Mesenchymal stem cell (in vitro differentiated cells and primary cell): ENCODE measurements at regions not wholly inside any gene's neighbourhood (a gene's known extent, or its start where the extent isn't known, plus 50 kb on each side); places are given as distances from the start of the nearest gene placed in this dataset.

Source experiments
- DNase-seq: peaks from one replicate; pipeline ENCODE4 v3.0.0-alpha.2; 2013
- H2AFZ ChIP-seq: one replicate; pipeline ENCODE4 v1.6.1; 2013; ENCODE audit warnings: low read depth, mild to moderate bottlenecking, control low read depth, inconsistent platforms, low read length, moderate library complexity
- H2AK5ac ChIP-seq: 2 replicates; pipeline ENCODE4 v1.6.1; 2013; ENCODE audit warnings: low read length, moderate library complexity, mild to moderate bottlenecking, inconsistent platforms; ENCODE audit not compliant: severe bottlenecking
- H2BK120ac ChIP-seq: one replicate; pipeline ENCODE4 v1.6.1; 2013; ENCODE audit warnings: low read depth, mild to moderate bottlenecking, inconsistent platforms, low read length, moderate library complexity
- H2BK12ac ChIP-seq, 2 experiments: one replicate each; pipeline ENCODE4 v1.6.1; 2013; ENCODE audit warnings: inconsistent platforms in 2 of 2, low read length in 2 of 2, mild to moderate bottlenecking in 2 of 2, moderate library complexity in 2 of 2, control low read depth in 1 of 2
- H2BK15ac ChIP-seq: one replicate; pipeline ENCODE4 v1.6.1; 2013; ENCODE audit warnings: mild to moderate bottlenecking, low read depth, inconsistent platforms; ENCODE audit not compliant: poor library complexity, severe bottlenecking
- H2BK5ac ChIP-seq: 2 replicates; pipeline ENCODE4 v1.6.1; 2013; ENCODE audit warnings: low read depth, mild to moderate bottlenecking, low read length, control low read depth, inconsistent platforms; ENCODE audit not compliant: poor library complexity, severe bottlenecking
- H3K14ac ChIP-seq, 2 experiments: one replicate each; pipeline ENCODE4 v1.6.1; 2013; ENCODE audit warnings: inconsistent platforms in 2 of 2, low read length in 2 of 2, control low read depth in 1 of 2, mild to moderate bottlenecking in 1 of 2, moderate library complexity in 1 of 2
- H3K18ac ChIP-seq, 2 experiments: one replicate each; pipeline ENCODE4 v1.6.1; 2013; ENCODE audit warnings: inconsistent platforms in 2 of 2, low read length in 2 of 2, control low read depth in 1 of 2, low read depth in 1 of 2, mild to moderate bottlenecking in 1 of 2
- H3K23ac ChIP-seq, 2 experiments: one replicate each; pipeline ENCODE4 v1.6.1; 2013; ENCODE audit warnings: inconsistent platforms in 2 of 2, low read length in 2 of 2, mild to moderate bottlenecking in 2 of 2, moderate library complexity in 2 of 2, control low read depth in 1 of 2
- H3K27ac ChIP-seq: 2 replicates; pipeline ENCODE4 v1.5.1; 2013; ENCODE audit warnings: mild to moderate bottlenecking, moderate library complexity, low read length, control low read depth, inconsistent platforms; ENCODE audit not compliant: poor library complexity, severe bottlenecking
- H3K27me3 ChIP-seq, 2 experiments: 2 replicates each; pipeline versions ENCODE4 v1.6.1 to v1.7.0; 2013; ENCODE audit warnings: low read length in 2 of 2, mild to moderate bottlenecking in 2 of 2, moderate library complexity in 2 of 2, control low read depth in 1 of 2, inconsistent platforms in 1 of 2; ENCODE audit not compliant: control insufficient read depth in 1 of 2, insufficient read depth in 1 of 2
- H3K36me3 ChIP-seq, 2 experiments: 2 replicates each; pipeline versions ENCODE4 v1.6.1 to v1.7.0; 2013; ENCODE audit warnings: low read length in 2 of 2, control low read depth in 1 of 2, inconsistent platforms in 1 of 2, low read depth in 1 of 2, mild to moderate bottlenecking in 1 of 2; ENCODE audit not compliant: insufficient read depth in 2 of 2, control insufficient read depth in 1 of 2
- H3K4ac ChIP-seq, 2 experiments: one replicate each; pipeline ENCODE4 v1.6.1; 2013; ENCODE audit warnings: inconsistent platforms in 2 of 2, low read length in 2 of 2, mild to moderate bottlenecking in 2 of 2, moderate library complexity in 2 of 2, control low read depth in 1 of 2, low read depth in 1 of 2
- H3K4me1 ChIP-seq: 2 replicates; pipeline ENCODE4 v1.6.1; 2013; ENCODE audit warnings: low read depth, low read length, control low read depth; ENCODE audit not compliant: control insufficient read depth, insufficient read depth
- H3K4me2 ChIP-seq: 2 replicates; pipeline ENCODE4 v1.6.1; 2013; ENCODE audit warnings: low read length, mild to moderate bottlenecking, inconsistent platforms; ENCODE audit not compliant: poor library complexity, severe bottlenecking
- H3K4me3 ChIP-seq, 2 experiments: 2 replicates each; pipeline versions ENCODE4 v1.5.1 to v1.7.0; 2013; ENCODE audit warnings: low read length in 2 of 2, mild to moderate bottlenecking in 2 of 2, control low read depth in 1 of 2, low read depth in 1 of 2; ENCODE audit not compliant: insufficient read depth in 1 of 2
- H3K79me1 ChIP-seq: replicated peaks from 2 replicates; pipeline ENCODE4 v1.6.1; 2013; ENCODE audit warnings: mild to moderate bottlenecking, control low read depth, low read length, inconsistent platforms; ENCODE audit not compliant: poor library complexity, severe bottlenecking
- H3K9ac ChIP-seq: 2 replicates; pipeline ENCODE4 v1.7.0; 2013; ENCODE audit warnings: mild to moderate bottlenecking, low read length, moderate library complexity
- H3K9me3 ChIP-seq: 2 replicates; pipeline ENCODE4 v1.7.0; 2013; ENCODE audit warnings: mild to moderate bottlenecking, low read length; ENCODE audit not compliant: control insufficient read depth
- H4K8ac ChIP-seq: one replicate; pipeline ENCODE4 v1.6.1; 2013; ENCODE audit warnings: inconsistent platforms, mild to moderate bottlenecking, low read length, moderate library complexity
- H4K91ac ChIP-seq: one replicate; pipeline ENCODE4 v1.6.1; 2013; ENCODE audit warnings: mild to moderate bottlenecking, low read length, inconsistent platforms
- WGBS: methylation state at CpG from one replicate; pipeline ENCODE4 v1.1.7; 2013; ENCODE audit warnings: mixed read lengths; 5-methylcytosine and 5-hydroxymethylcytosine counted together

GRCh38 chr16:85372627-85373372, 240.3 kb upstream of the GSE1 start:
- no peaks in the 10 kb centered on the region for H3K9me3 ChIP-seq
- no peak overlapping the region for H2AK5ac ChIP-seq
- no peak overlapping the region for H3K9ac ChIP-seq
- no peaks in the 10 kb centered on the region for H3K27me3 ChIP-seq
- peak overlapping the region; percentile 97 for H4K8ac ChIP-seq
- no peak overlapping the region for H3K4me3 ChIP-seq
- peaks cover 48% of the 10 kb centered on the region for H3K4me1 ChIP-seq
- peak overlapping the region; percentile 97 for H2BK15ac ChIP-seq
- H2BK5ac ChIP-seq = no peak overlapping the region
- H3K14ac ChIP-seq = peak overlapping the region in 1 of 2 experiments; percentile 2
- no peak overlapping the region for H2AFZ ChIP-seq
- H3K23ac ChIP-seq = no peak overlapping the region
- no peak overlapping the region for H3K27ac ChIP-seq
- peak overlapping the region; percentile 88 to 97 for H3K18ac ChIP-seq
- H3K79me1 ChIP-seq = peaks cover 27% of the 10 kb centered on the region
- no peak overlapping the region for H3K4me2 ChIP-seq
- H2BK12ac ChIP-seq = peak overlapping the region; percentile 15 to 96
- H4K91ac ChIP-seq = peak overlapping the region; percentile 98
- DNase-seq = peak; percentile 93
- peak overlapping the region; percentile 55 for H2BK120ac ChIP-seq
- peak overlapping the region; percentile 8 to 90 for H3K4ac ChIP-seq
- H3K36me3 ChIP-seq = peaks cover 0 to 14% of the 10 kb centered on the region in 2 experiments
- 44% methylated on average over 11 of the region's 15 CpGs for WGBS

DNA sequence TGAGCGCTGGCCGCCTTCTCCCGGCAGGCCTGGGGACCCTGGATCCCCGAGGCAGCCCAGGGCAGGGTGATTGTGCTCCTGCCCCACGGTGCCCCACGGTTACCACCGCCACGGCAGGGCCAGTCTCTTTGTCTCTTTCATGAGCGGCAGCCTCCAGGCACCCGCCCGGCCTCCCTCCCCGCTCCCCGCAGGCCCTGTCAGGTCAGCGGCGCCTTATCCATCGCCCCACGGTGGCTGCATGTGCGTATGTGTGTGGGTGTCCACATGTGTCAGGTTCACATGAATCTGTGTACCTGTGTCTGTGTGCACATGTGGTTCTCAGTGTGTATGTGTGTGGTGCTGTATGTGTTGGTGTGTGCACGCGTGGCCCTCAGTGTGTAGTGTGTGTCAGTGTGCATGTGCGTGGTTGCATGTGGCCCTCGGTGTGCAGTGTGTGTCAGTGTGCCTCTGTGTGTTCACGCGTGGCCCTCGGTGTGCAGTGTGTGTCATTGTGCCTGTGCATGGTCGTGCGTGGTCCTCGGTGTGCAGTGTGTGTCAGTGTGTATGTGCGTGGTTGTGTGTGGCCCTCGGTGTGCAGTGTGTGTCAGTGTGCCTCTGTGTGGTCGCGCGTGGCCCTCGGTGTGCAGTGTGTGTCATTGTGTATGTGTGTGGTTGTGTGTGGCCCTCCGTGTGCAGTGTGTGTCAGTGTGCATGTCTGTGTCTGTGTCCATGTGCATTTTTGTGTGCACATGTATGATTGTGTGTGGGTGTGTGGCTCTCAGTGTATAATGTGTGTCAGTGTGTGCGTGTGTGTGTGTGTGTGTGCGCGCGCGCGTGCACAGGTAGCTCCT, 239.2 kb upstream of the GSE1 start:
- Histone ChIP-seq H2AFZ (no peak overlapping the region), H3K4ac (peak overlapping the region; percentile 52 to 90), H3K27me3 (no peaks in the 10 kb centered on the region), H2AK5ac (no peak overlapping the region), H3K36me3 (peaks cover 0 to 14% of the 10 kb centered on the region in 2 experiments), H4K91ac (peak overlapping the region; percentile 98), H3K23ac (peak overlapping the region in 1 of 2 experiments; percentile 11), H2BK5ac (no peak overlapping the region), H4K8ac (peak overlapping the region; percentile 89), H2BK15ac (peak overlapping the region; percentile 56), H3K4me3 (no peak overlapping the region), H2BK12ac (peak overlapping the region; percentile 51 to 97), H3K4me2 (no peak overlapping the region), H3K18ac (peak overlapping the region; percentile 88 to 97), H3K9ac (no peak overlapping the region), H3K4me1 (peaks cover 52% of the 10 kb centered on the region), H3K27ac (no peak overlapping the region), H3K14ac (peak overlapping the region in 1 of 2 experiments; percentile 93), H2BK120ac (peak overlapping the region; percentile 55), H3K9me3 (no peaks in the 10 kb centered on the region), H3K79me1 (peaks cover 28% of the 10 kb centered on the region)
- DNase-seq = no peak
- WGBS = 87% methylated on average over 41 of the region's 41 CpGs

- Histone ChIP-seq H2BK120ac (peak overlapping the region; percentile 51), H2BK5ac (no peak overlapping the region), H3K9ac (no peak overlapping the region), H3K27me3 (no peaks in the 10 kb centered on the region), H3K4ac (peak overlapping the region; percentile 52 to 54), H3K36me3 (peaks cover 0 to 14% of the 10 kb centered on the region in 2 experiments), H3K4me1 (peaks cover 51% of the 10 kb centered on the region), H3K27ac (no peak overlapping the region), H4K91ac (peak overlapping the region; percentile 98), H3K4me3 (no peak overlapping the region), H4K8ac (peak overlapping the region; percentile 89), H3K79me1 (peaks cover 29% of the 10 kb centered on the region), H3K4me2 (no peak overlapping the region), H2BK15ac (peak overlapping the region; percentile 45), H3K23ac (no peak overlapping the region), H3K14ac (peak overlapping the region in 1 of 2 experiments; percentile 93), H2AK5ac (no peak overlapping the region), H3K18ac (peak overlapping the region; percentile 88 to 97), H3K9me3 (no peaks in the 10 kb centered on the region), H2AFZ (no peak overlapping the region), H2BK12ac (peak overlapping the region; percentile 70 to 97)
- no peak for DNase-seq
- WGBS = 90% methylated on average over 10 of the region's 10 CpGs
Measured at GRCh38 chr16:85374571-85374872, 238.6 kb upstream of the GSE1 start.

DNA sequence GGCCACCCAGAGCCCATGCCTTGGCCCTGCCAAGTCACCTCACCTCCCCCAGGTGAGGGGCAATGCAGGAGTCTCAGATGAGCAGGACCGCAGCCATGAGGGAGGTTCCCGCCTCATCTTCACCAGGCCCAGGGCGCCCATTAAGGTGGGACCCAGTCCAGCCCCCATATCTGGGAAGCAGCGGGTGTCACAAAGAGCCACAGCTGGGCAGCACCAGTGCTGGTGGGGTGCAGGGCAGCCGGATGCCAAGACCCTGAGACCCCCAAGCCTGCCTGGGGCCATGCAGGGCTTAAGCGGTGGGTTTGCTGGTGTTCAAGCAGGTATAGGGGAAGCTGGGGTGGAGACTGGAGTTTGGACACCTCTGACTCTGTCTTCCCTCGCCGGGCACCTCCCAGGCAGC, 237.8 kb upstream of the GSE1 start:
- H3K4ac ChIP-seq = peak overlapping the region; percentile 52 to 54
- no peaks in the 10 kb centered on the region for H3K27me3 ChIP-seq
- 98% methylated on average over 8 of the region's 8 CpGs for WGBS
- peak overlapping the region; percentile 42 for H2BK120ac ChIP-seq
- no peak overlapping the region for H3K4me2 ChIP-seq
- no peak overlapping the region for H2BK5ac ChIP-seq
- no peak for DNase-seq
- peak overlapping the region; percentile 53 for H4K8ac ChIP-seq
- H3K23ac ChIP-seq = no peak overlapping the region
- peaks cover 28% of the 10 kb centered on the region for H3K79me1 ChIP-seq
- H3K4me1 ChIP-seq = peaks cover 43% of the 10 kb centered on the region
- peaks cover 0 to 14% of the 10 kb centered on the region in 2 experiments for H3K36me3 ChIP-seq
- H3K18ac ChIP-seq = peak overlapping the region; percentile 14 to 56
- H3K9me3 ChIP-seq = no peaks in the 10 kb centered on the region
- H3K9ac ChIP-seq = no peak overlapping the region
- H4K91ac ChIP-seq = peak overlapping the region; percentile 98
- H3K4me3 ChIP-seq = no peak overlapping the region
- no peak overlapping the region for H3K27ac ChIP-seq
- peak overlapping the region in 1 of 2 experiments; percentile 97 for H2BK12ac ChIP-seq
- peak overlapping the region in 1 of 2 experiments; percentile 36 for H3K14ac ChIP-seq
- H2BK15ac ChIP-seq = peak overlapping the region; percentile 98
- no peak overlapping the region for H2AK5ac ChIP-seq
- H2AFZ ChIP-seq = no peak overlapping the region
